Epithelial cell of proximal tubule (primary cell): ENCODE measurements at regions not wholly inside any gene's neighbourhood (a gene's known extent, or its start where the extent isn't known, plus 50 kb on each side); places are given as distances from the start of the nearest gene placed in this dataset.
A peak's percentile ranks its signal among the peaks of the same experiment; 100 is the strongest.

Experiments used
- DNase-seq: peaks from one replicate; pipeline ENCODE4 v3.0.0-alpha.2; 2011; ENCODE audit warnings: low read depth
- H3K4me3 ChIP-seq: 2 replicates; pipeline ENCODE4 v1.5.1; 2011; ENCODE audit warnings: low read depth, mild to moderate bottlenecking, low read length
- TF ChIP-seq, protein P1 (sequence below): conservative IDR thresholded peaks from 2 replicates; pipeline ENCODE4 v1.5.1; 2012; ENCODE audit warnings: low read depth, mild to moderate bottlenecking, low read length

DNA sequence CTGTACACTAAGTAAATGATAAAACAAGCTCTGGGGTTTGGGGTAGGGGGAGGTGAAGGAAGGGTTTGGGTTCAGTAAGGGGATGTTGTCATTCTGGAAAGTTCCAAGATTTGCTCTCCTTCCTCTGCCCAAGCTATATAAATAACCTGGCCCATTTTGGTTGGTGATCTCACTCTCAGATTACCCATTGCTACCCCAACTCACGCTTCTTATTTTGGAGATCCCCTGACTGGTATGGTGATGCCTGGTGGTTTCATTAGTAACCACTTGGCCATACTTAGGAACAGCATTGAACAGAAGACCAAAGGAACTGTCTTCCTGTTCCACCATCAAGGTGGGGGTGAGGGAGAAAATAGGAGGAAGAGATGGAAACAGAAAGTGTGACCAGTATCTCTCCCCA is 259.6 kb upstream of the TBX3 start:
- TF ChIP-seq, protein P1, sequence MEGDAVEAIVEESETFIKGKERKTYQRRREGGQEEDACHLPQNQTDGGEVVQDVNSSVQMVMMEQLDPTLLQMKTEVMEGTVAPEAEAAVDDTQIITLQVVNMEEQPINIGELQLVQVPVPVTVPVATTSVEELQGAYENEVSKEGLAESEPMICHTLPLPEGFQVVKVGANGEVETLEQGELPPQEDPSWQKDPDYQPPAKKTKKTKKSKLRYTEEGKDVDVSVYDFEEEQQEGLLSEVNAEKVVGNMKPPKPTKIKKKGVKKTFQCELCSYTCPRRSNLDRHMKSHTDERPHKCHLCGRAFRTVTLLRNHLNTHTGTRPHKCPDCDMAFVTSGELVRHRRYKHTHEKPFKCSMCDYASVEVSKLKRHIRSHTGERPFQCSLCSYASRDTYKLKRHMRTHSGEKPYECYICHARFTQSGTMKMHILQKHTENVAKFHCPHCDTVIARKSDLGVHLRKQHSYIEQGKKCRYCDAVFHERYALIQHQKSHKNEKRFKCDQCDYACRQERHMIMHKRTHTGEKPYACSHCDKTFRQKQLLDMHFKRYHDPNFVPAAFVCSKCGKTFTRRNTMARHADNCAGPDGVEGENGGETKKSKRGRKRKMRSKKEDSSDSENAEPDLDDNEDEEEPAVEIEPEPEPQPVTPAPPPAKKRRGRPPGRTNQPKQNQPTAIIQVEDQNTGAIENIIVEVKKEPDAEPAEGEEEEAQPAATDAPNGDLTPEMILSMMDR = no peak

DNA sequence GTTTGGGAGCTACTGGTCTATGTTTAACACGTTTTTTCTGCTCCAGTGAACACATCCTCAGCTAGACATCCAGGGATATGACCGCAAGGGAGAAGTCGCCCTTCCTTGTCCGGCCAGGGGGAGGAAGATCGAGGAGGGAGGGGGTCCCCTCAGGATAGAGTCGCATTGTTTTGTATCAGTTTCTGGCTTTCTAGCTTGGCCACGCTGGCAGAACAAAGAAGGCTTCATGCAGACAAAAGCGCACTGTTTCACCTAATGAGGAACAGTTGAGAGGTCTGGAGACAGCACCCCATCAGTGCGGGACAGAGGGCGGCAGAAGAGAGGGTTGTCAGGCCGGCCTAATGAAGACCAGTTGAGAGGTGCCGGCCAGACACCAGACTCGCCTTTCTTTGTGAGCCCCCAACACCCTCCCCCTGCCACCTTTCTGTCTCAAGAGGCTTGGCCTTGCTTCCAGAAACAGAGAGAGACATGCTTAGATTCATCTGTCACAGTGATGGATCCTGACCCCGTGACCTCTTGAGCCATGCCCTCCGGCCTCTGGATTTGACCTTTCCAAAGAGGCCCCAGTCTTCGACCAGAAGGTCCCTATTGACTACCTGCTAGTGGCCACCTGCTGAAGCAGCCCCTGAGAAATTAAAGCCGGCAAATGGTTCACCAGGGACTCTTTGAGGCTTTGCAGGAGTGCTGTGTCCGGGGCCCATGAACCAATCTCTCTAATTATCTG is 254.7 kb upstream of the TBX3 start:
- H3K4me3 ChIP-seq = no peak overlapping the region
- TF ChIP-seq, protein P1 = no peak
- no peak for DNase-seq

More for the DNA sequence above, 259.6 kb upstream of the TBX3 start:
- H3K4me3 ChIP-seq = no peak overlapping the region
- no peak for DNase-seq

DNA sequence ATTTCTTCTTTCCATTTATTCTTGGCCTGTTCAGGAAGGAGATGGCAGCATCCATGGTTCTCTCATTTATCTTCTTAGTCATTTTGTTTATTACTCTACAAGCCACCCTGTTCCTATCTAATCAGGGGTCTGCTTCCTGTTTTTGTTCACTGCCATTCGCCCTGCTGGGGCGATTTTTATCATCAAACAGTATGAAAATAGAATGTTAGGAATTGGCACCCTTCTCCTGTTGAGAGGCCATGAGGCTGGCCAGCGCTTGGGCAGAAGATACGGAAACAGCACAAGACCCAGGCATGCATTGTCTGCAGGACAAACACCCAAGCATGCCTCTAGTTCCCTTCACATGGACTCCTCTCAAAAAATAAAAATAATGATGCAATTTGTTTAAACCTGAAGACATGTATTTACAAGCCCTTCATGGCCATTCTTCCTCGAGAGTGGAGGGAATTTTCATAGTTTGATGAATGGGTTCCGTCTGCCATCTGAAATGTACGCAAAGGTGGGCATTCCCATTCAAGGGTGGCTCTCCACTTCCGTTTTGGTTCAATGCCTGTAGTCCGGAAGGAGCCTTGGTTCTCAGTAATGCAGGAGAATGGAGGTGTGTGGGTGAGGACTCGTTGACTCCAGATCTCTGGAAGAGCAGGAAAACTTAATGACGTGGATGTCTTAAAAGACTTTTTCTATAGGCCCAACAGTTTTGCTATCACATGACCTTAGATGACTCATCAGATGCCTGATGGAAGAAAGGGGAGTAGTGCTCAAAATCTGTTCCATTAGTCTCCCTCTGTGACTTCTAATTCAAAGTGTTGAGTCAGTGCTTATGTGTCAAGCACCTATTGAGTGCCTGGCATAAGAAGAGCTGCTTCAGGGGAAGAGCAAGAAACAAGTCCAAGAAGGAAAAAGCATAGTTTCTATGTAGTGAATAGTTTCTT is 252.4 kb upstream of the TBX3 start:
- TF ChIP-seq, protein P1 = no peak
- no peak overlapping the region for H3K4me3 ChIP-seq
- no peak for DNase-seq

DNA sequence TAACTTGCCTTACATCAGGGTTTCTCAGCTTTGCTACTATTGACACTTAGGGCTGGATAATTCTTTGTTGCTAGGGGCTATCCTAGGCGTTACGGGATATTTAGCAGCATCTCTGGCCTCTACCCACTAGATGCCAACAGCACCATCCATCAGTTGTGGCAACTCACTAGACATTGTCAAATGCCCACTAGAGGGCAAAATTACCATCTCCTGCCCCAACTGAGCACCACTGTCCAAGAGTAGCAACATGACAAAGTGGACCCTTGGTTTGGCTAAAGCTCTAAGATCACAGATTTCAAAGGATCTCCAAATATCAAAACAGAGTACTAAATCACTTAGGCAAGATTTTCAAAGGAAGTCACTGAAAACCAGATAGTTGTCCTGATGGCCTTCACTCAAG is 251.7 kb upstream of the TBX3 start:
- no peak for DNase-seq
- no peak overlapping the region for H3K4me3 ChIP-seq
- TF ChIP-seq, protein P1 = peak; percentile 41

DNA sequence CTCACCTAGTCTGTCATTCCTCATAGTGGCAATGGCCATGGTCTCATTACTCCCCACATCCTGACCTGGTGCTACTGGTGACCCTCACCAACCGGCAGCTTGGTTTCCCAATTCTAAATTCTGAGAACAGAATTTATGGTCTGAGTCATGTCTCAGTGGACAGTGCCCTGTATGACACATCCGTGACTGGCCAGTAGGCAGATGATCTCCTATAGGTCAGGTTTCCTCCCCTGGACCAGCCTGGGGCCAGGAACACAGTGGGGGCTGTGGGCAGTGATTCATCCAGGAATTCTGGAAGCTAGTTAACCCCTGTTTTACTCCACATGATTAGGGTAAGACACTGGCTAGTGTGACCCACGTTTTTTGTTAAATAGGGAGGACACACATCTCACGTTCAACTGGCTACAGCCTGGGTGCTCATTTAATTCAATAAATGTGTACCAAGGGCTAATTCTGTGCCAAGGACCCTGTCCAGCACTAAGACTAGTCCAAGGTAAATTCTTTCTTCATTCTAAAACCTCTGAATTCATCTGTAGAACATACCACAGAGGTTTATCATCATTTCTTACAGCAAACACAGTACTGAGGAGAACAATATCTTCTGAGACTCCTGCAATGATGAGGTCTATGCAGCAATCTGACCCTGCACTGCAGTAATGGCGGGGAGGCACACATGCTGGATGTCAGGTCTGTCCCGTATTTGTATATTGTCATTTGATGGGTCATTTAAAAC is 249.6 kb upstream of the TBX3 start:
- TF ChIP-seq, protein P1 = no peak
- H3K4me3 ChIP-seq = no peak overlapping the region
- DNase-seq = peak; percentile 56

DNA sequence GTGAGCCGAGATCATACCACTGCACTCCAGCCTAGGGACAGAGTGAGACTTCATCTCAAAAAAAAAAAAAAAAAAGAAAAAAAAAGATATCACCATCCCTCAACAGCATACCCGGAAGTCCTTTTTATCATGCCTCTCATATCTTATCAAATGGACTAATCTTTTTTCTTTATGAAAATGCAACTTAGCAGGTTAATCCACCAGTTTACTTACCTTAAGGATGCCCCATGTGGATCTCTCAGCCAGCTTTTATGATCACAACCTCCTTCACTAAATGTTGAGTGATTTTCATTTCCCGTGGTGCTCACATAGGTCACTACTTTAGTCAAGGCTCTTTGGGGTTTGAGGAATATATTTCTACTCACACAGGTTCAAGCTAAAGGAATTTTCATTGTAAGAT is 248.8 kb upstream of the TBX3 start:
- TF ChIP-seq, protein P1 = no peak
- no peak for DNase-seq
- no peak overlapping the region for H3K4me3 ChIP-seq
